ENCODE measurements at regions not wholly inside any gene's neighbourhood (a gene's known extent, or its start where the extent isn't known, plus 50 kb on each side); places are given as distances from the start of the nearest gene placed in this dataset.

- Mint-ChIP-seq H3K27ac (no peak overlapping the region), H3K4me1 (no peaks in the 10 kb centered on the region), H3K4me3 (no peak overlapping the region), H3K9me3 (no peaks in the 10 kb centered on the region), H3K36me3 (ENCODE audit: low read depth) (no peaks in the 10 kb centered on the region), H3K27me3 (no peaks in the 10 kb centered on the region)
- ChIA-PET CTCF (no interaction called here), POLR2A (no interaction called here)
- no peak for DNase-seq
These were observed 405.5 kb downstream of the CDH26 start for GRCh38 chr20:60363698-60364097.

DNA sequence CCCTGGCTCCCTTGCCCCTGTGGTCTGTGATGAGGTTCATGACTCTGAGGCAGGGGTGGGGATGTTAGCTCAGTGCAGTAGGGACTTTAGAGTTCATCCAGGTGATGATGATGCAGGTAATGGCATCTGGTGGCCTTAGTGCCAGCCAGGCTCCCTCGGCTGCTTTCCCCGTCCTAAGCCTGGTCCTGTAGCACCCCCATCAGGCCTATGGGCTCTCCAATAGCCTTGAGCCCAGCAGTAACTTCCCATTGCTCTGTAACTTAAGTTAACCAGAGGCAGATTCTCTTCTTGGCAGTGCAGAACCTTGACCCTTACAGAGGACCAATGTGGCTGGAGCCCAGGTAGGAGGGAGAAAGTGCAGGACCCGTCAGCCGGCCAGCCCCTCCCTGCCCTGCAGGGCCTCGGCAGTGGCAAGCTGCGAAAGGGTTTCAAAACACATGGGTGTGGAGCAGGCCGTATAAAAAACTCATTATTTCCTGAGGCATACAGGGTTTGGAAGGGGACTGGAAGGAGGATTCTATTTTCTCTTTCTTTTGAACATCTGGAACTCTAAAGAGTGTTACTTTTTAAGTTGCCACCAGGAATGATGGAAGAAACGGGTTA lies 406.9 kb downstream of the CDH26 start:
- H3K4me1 Mint-ChIP-seq: no peaks in the 10 kb centered on the region
- no peak overlapping the region for H3K4me3 Mint-ChIP-seq
- H3K27me3 Mint-ChIP-seq: no peaks in the 10 kb centered on the region
- POLR2A ChIA-PET: no interaction called here
- CTCF ChIA-PET: no interaction called here
- no peak for DNase-seq
- H3K27ac Mint-ChIP-seq: no peak overlapping the region
- no peaks in the 10 kb centered on the region for H3K9me3 Mint-ChIP-seq
- H3K36me3 Mint-ChIP-seq (ENCODE audit: low read depth): no peaks in the 10 kb centered on the region

GRCh38 chr20:60365882-60366281 lies 407.7 kb downstream of the CDH26 start:
- no peak overlapping the region for H3K27ac Mint-ChIP-seq
- no peak for DNase-seq
- H3K27me3 Mint-ChIP-seq: no peaks in the 10 kb centered on the region
- no peaks in the 10 kb centered on the region for H3K9me3 Mint-ChIP-seq
- POLR2A ChIA-PET: no interaction called here
- no peaks in the 10 kb centered on the region for H3K4me1 Mint-ChIP-seq
- H3K4me3 Mint-ChIP-seq: no peak overlapping the region
- CTCF ChIA-PET: no interaction called here
- no peaks in the 10 kb centered on the region for H3K36me3 Mint-ChIP-seq (ENCODE audit: low read depth)

GRCh38 chr20:60371384-60371783 lies 413.2 kb downstream of the CDH26 start:
- H3K36me3 Mint-ChIP-seq (ENCODE audit: low read depth): no peaks in the 10 kb centered on the region
- ChIA-PET CTCF (no interaction called here), POLR2A (no interaction called here)
- no peak overlapping the region for H3K27ac Mint-ChIP-seq
- DNase-seq: no peak
- H3K27me3 Mint-ChIP-seq: no peaks in the 10 kb centered on the region
- no peak overlapping the region for H3K4me3 Mint-ChIP-seq
- peaks cover 3% of the 10 kb centered on the region for H3K4me1 Mint-ChIP-seq
- H3K9me3 Mint-ChIP-seq: no peaks in the 10 kb centered on the region

DNA sequence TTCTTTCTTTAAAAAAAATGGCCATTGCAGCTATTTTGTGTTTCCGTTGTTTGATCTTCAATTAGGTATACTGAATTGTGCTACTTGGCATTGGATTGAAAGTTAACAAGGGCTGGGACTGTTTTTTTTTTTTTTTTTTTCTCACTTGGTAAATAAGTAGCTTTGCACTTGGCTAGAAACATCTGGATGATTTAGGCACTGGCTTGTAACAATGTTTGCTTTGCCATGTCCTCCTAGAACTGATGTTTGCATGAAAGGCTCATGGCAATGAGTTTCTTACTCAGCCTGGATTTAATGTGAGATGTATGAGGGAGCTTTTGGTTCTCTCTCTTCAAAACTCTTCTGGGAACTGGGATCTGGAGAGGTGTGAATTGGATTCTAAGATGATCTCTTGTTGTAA lies 414.1 kb downstream of the CDH26 start:
- CTCF ChIA-PET: no interaction called here
- no peak for DNase-seq
- Mint-ChIP-seq H3K4me3 (no peak overlapping the region), H3K4me1 (peaks cover 3% of the 10 kb centered on the region), H3K27ac (no peak overlapping the region), H3K36me3 (ENCODE audit: low read depth) (no peaks in the 10 kb centered on the region), H3K27me3 (peaks cover 2% of the 10 kb centered on the region), H3K9me3 (no peaks in the 10 kb centered on the region)
- POLR2A ChIA-PET: no interaction called here

DNA sequence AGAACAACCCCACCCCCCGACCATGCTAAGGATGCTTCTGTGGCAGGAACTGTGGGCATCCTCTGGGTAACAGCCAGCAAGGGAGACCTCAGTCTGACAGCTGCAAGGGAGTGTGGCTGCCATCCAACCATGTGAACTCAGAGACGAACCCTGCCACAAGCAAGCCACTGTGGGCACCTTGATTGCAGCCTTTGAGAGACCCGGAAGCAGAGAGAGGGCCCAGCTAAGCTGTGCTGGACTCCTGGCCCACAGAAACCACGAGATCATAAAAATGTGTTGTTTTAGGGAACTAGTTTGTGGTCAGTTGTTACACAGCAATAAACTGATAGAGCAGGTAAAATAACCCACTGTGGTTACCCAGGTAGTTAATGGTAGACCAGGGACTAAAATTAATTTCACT lies 414.6 kb downstream of the CDH26 start:
- Mint-ChIP-seq H3K4me1 (peaks cover 3% of the 10 kb centered on the region), H3K4me3 (no peak overlapping the region), H3K9me3 (no peaks in the 10 kb centered on the region), H3K27ac (peak overlapping the region; percentile 39), H3K27me3 (peaks cover 2% of the 10 kb centered on the region), H3K36me3 (ENCODE audit: low read depth) (no peaks in the 10 kb centered on the region)
- no peak for DNase-seq
- POLR2A ChIA-PET: no interaction called here
- CTCF ChIA-PET: no interaction called here

GRCh38 chr20:60378620-60379019 lies 420.4 kb downstream of the CDH26 start:
- Mint-ChIP-seq H3K27me3 (peaks cover 12% of the 10 kb centered on the region), H3K4me3 (no peak overlapping the region), H3K9me3 (no peaks in the 10 kb centered on the region), H3K36me3 (ENCODE audit: low read depth) (no peaks in the 10 kb centered on the region), H3K4me1 (no peaks in the 10 kb centered on the region), H3K27ac (no peak overlapping the region)
- POLR2A ChIA-PET: no interaction called here
- no peak for DNase-seq
- CTCF ChIA-PET: no interaction called here

DNA sequence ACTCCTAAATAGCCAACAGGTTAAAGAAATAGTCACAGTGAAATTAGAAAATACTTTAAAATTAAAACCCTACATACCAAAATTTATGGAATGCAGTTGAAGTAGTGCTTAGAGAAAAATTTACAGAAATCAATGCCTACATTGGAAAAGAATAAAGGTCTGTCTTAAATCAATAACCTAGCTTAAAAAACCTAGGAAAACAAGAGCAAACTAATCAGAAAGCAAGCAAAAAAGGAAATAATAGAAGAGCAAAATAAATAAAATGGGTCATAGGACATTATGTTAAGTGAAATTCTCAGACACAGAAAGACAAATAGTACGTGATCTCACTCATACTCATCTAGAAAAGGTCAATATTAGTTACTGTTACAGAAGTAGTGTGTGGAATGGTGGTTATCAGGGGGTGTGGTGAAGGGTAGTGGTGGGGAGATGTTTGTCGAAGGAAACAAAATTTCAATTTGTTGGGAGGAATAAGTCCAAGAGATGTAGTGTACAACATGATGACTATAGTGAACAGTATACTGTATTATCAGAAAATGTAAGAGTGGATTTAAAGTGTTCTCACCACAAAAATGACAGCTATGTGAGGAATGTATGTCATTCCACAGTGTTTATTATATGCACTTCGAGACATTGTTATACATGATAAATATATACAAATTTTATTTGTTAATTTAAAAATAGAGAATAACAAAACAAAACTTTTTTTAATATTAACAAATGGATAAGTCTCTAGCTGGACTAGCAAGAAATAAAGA lies 423.6 kb downstream of the CDH26 start:
- H3K9me3 Mint-ChIP-seq: no peaks in the 10 kb centered on the region
- no peak for DNase-seq
- H3K4me1 Mint-ChIP-seq: no peaks in the 10 kb centered on the region
- ChIA-PET CTCF (no interaction called here), POLR2A (no interaction called here)
- no peaks in the 10 kb centered on the region for H3K36me3 Mint-ChIP-seq (ENCODE audit: low read depth)
- H3K4me3 Mint-ChIP-seq: no peak overlapping the region
- H3K27ac Mint-ChIP-seq: no peak overlapping the region
- peaks cover 12% of the 10 kb centered on the region for H3K27me3 Mint-ChIP-seq

DNA sequence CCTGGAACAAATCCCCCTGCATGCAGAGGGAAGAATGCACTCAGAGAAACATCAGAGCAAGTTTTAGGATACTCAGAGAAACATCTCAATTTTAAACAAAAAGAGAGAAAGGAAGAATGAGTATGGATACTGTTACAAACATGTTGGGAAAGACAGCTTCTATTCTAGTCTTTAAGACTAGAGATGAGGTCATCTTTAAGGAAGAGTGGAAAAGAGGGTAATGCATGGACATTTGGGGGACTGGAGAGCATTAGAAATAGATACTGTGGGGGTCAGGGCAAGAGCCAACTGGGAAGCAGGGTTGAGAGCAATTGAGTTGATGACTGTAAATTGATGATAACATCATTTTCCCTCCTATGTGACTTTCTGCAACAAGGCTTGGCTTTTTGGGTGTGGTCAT lies 431.2 kb downstream of the CDH26 start:
- H3K4me1 Mint-ChIP-seq: no peaks in the 10 kb centered on the region
- no peaks in the 10 kb centered on the region for H3K9me3 Mint-ChIP-seq
- no peak overlapping the region for H3K27ac Mint-ChIP-seq
- H3K4me3 Mint-ChIP-seq: no peak overlapping the region
- ChIA-PET POLR2A (interaction anchor here (0.5 kb wide), 1 partner anchor 603 kb away, joined by 4 read pairs; no protein-coding TSS in a partner anchor), CTCF (interaction anchor here (0.8 kb wide), 1 partner anchor 840 kb away, joined by 3 read pairs; no protein-coding TSS in a partner anchor)
- H3K27me3 Mint-ChIP-seq: no peaks in the 10 kb centered on the region
- H3K36me3 Mint-ChIP-seq (ENCODE audit: low read depth): no peaks in the 10 kb centered on the region
- no peak for DNase-seq

DNA sequence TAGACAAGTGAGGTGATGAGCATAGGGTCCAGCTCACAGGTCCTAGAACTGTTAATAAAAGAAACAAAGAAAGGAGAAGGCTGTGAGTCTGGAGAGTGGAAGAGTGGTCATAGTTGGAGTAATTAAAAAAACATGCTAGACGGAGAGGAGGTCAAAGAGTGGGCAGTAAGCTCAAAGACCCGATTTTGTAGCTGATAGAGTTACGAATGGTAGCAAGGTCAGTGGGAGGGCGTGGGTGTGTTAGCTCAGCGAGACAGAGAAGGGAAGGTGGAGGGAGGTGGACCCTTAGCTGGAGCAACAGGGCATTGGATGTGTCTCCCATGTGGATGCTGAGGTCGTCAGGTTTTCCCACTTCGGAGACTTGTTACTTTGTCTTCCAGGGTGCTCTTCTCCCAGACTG lies 431.7 kb downstream of the CDH26 start:
- Mint-ChIP-seq H3K4me1 (no peaks in the 10 kb centered on the region), H3K27me3 (no peaks in the 10 kb centered on the region), H3K9me3 (no peaks in the 10 kb centered on the region), H3K4me3 (no peak overlapping the region), H3K27ac (no peak overlapping the region), H3K36me3 (ENCODE audit: low read depth) (no peaks in the 10 kb centered on the region)
- no peak for DNase-seq
- CTCF ChIA-PET: interaction anchor here (0.8 kb wide), 1 partner anchor 839 kb away, joined by 3 read pairs; no protein-coding TSS in a partner anchor
- POLR2A ChIA-PET: no interaction called here

- ChIA-PET CTCF (no interaction called here), POLR2A (no interaction called here)
- peaks cover 8% of the 10 kb centered on the region for H3K9me3 Mint-ChIP-seq
- no peak overlapping the region for H3K27ac Mint-ChIP-seq
- H3K4me3 Mint-ChIP-seq: no peak overlapping the region
- no peak for DNase-seq
- peaks cover 2% of the 10 kb centered on the region for H3K27me3 Mint-ChIP-seq
- H3K36me3 Mint-ChIP-seq (ENCODE audit: low read depth): no peaks in the 10 kb centered on the region
- H3K4me1 Mint-ChIP-seq: no peaks in the 10 kb centered on the region
These were observed 437.8 kb downstream of the CDH26 start for GRCh38 chr20:60395991-60396390.

- no peak overlapping the region for H3K4me3 Mint-ChIP-seq
- no peak overlapping the region for H3K27ac Mint-ChIP-seq
- CTCF ChIA-PET: no interaction called here
- no peaks in the 10 kb centered on the region for H3K4me1 Mint-ChIP-seq
- POLR2A ChIA-PET: no interaction called here
- H3K9me3 Mint-ChIP-seq: peaks cover 8% of the 10 kb centered on the region
- DNase-seq: no peak
- peaks cover 2% of the 10 kb centered on the region for H3K27me3 Mint-ChIP-seq
- no peaks in the 10 kb centered on the region for H3K36me3 Mint-ChIP-seq (ENCODE audit: low read depth)
These were observed 442.3 kb downstream of the CDH26 start for GRCh38 chr20:60400567-60400966.

- Mint-ChIP-seq H3K4me3 (no peak overlapping the region), H3K36me3 (ENCODE audit: low read depth) (no peaks in the 10 kb centered on the region), H3K27me3 (peaks cover 2% of the 10 kb centered on the region), H3K9me3 (peaks cover 8% of the 10 kb centered on the region), H3K4me1 (no peaks in the 10 kb centered on the region), H3K27ac (no peak overlapping the region)
- ChIA-PET CTCF (no interaction called here), POLR2A (no interaction called here)
- no peak for DNase-seq
These were observed 444.2 kb downstream of the CDH26 start for GRCh38 chr20:60402189-60403058.

All from activated CD4-positive, alpha-beta T cell treated with anti-CD3 and anti-CD28 coated beads, Interleukin-2, amount 10 ng/mL, durations not matched to agents 7 days and 5 days (primary cell).